NCI-H1436 (cell line): ENCODE measurements at regions not wholly inside any gene's neighbourhood (a gene's known extent, or its start where the extent isn't known, plus 50 kb on each side); places are given as distances from the start of the nearest gene placed in this dataset.

ENCODE experiments used
- DNase-seq: peaks from one replicate; lab custom pipeline; 2025; lab: John Stamatoyannopoulos, UW

- peak; percentile 45 for DNase-seq
Observed at GRCh38 chr1:222171005-222171404, 376.9 kb downstream of the HHIPL2 start.

- DNase-seq: no peak
Observed at GRCh38 chr1:222168621-222169020, 379.3 kb downstream of the HHIPL2 start.

GRCh38 chr1:222167896-222168295 is 380.0 kb downstream of the HHIPL2 start:
- DNase-seq: no peak

GRCh38 chr1:222167111-222167510 is 380.8 kb downstream of the HHIPL2 start:
- DNase-seq: no peak

- DNase-seq: no peak
Observed at GRCh38 chr1:222165629-222166028, 382.3 kb downstream of the HHIPL2 start.

GRCh38 chr1:222163895-222164294 is 384.0 kb downstream of the HHIPL2 start:
- no peak for DNase-seq

- no peak for DNase-seq
Observed at GRCh38 chr1:222161676-222162075, 386.2 kb downstream of the HHIPL2 start.

- DNase-seq: no peak
Observed at GRCh38 chr1:222157612-222158011, 390.3 kb downstream of the HHIPL2 start.

GRCh38 chr1:222140206-222140605 is 398.3 kb upstream of the DUSP10 start:
- no peak for DNase-seq

- no peak for DNase-seq
Observed at GRCh38 chr1:222138095-222138494, 396.2 kb upstream of the DUSP10 start.

GRCh38 chr1:222136869-222137268 is 395.0 kb upstream of the DUSP10 start:
- no peak for DNase-seq

- DNase-seq: no peak
Observed at GRCh38 chr1:222129041-222129440, 387.2 kb upstream of the DUSP10 start.

GRCh38 chr1:222127526-222128152 is 385.8 kb upstream of the DUSP10 start:
- no peak for DNase-seq

GRCh38 chr1:222127096-222127495 is 385.2 kb upstream of the DUSP10 start:
- no peak for DNase-seq

- DNase-seq: no peak
Observed at GRCh38 chr1:222126052-222126451, 384.2 kb upstream of the DUSP10 start.

GRCh38 chr1:222124602-222125001 is 382.7 kb upstream of the DUSP10 start:
- DNase-seq: no peak

- no peak for DNase-seq
Observed at GRCh38 chr1:222123111-222123510, 381.2 kb upstream of the DUSP10 start.

- DNase-seq: no peak
Observed at GRCh38 chr1:222117809-222118208, 375.9 kb upstream of the DUSP10 start.

GRCh38 chr1:222114536-222115156 is 372.8 kb upstream of the DUSP10 start:
- DNase-seq: no peak

- no peak for DNase-seq
Observed at GRCh38 chr1:222109836-222110235, 367.9 kb upstream of the DUSP10 start.

GRCh38 chr1:222107975-222108374 is 366.1 kb upstream of the DUSP10 start:
- no peak for DNase-seq

- DNase-seq: no peak
Observed at GRCh38 chr1:222107267-222107666, 365.4 kb upstream of the DUSP10 start.

- DNase-seq: peak; percentile 42
Observed at GRCh38 chr1:222106377-222106776, 364.5 kb upstream of the DUSP10 start.

- DNase-seq: no peak
Observed at GRCh38 chr1:222105861-222106260, 364.0 kb upstream of the DUSP10 start.
